ENCODE measurements at regions not wholly inside any gene's neighbourhood (a gene's known extent, or its start where the extent isn't known, plus 50 kb on each side); places are given as distances from the start of the nearest gene placed in this dataset.

GRCh38 chr2:129658430-129658829, 321.0 kb upstream of the RAB6C start:
- H3K27me3 Mint-ChIP-seq (ENCODE audit: low read depth) = peaks cover 6% of the 10 kb centered on the region

GRCh38 chr2:129661935-129662334, 317.5 kb upstream of the RAB6C start:
- H3K4me1 Mint-ChIP-seq = peaks cover 7% of the 10 kb centered on the region
- peaks cover 10% of the 10 kb centered on the region for H3K9me3 Mint-ChIP-seq
- H3K27me3 Mint-ChIP-seq (ENCODE audit: low read depth) = no peaks in the 10 kb centered on the region
- H3K36me3 Mint-ChIP-seq (ENCODE audit: low read depth) = no peaks in the 10 kb centered on the region
- H3K27ac Mint-ChIP-seq = no peak overlapping the region
- TF ChIP-seq CTCF (IDR thresholded peaks at IDR 0.05; ENCODE audit: unreplicated experiment in 3 of 3) = peak; percentile 19 to 45 (median 32)
- no peak overlapping the region for H3K4me3 Mint-ChIP-seq

More at GRCh38 chr2:129658430-129658829, 321.0 kb upstream of the RAB6C start:
- H3K27ac Mint-ChIP-seq = no peak overlapping the region
- no peak overlapping the region for H3K4me3 Mint-ChIP-seq
- no peak for TF ChIP-seq CTCF (IDR thresholded peaks at IDR 0.05; ENCODE audit: unreplicated experiment in 3 of 3)
- peaks cover 8% of the 10 kb centered on the region for H3K9me3 Mint-ChIP-seq
- H3K4me1 Mint-ChIP-seq = peaks cover 21% of the 10 kb centered on the region
- no peaks in the 10 kb centered on the region for H3K36me3 Mint-ChIP-seq (ENCODE audit: low read depth)

- Mint-ChIP-seq H3K9me3 (peaks cover 3% of the 10 kb centered on the region), H3K27me3 (ENCODE audit: low read depth) (peaks cover 5% of the 10 kb centered on the region), H3K27ac (no peak overlapping the region), H3K4me3 (no peak overlapping the region), H3K36me3 (ENCODE audit: low read depth) (no peaks in the 10 kb centered on the region), H3K4me1 (peaks cover 2% of the 10 kb centered on the region)
- no peak for TF ChIP-seq CTCF (IDR thresholded peaks at IDR 0.05; ENCODE audit: unreplicated experiment in 3 of 3)
Measured at GRCh38 chr2:129667577-129667976, 311.9 kb upstream of the RAB6C start.

GRCh38 chr2:129672521-129672920, 306.9 kb upstream of the RAB6C start:
- Mint-ChIP-seq H3K4me3 (no peak overlapping the region), H3K27ac (no peak overlapping the region), H3K9me3 (no peaks in the 10 kb centered on the region), H3K36me3 (ENCODE audit: low read depth) (no peaks in the 10 kb centered on the region), H3K27me3 (ENCODE audit: low read depth) (peaks cover 9% of the 10 kb centered on the region), H3K4me1 (peaks cover 23% of the 10 kb centered on the region)
- TF ChIP-seq CTCF (IDR thresholded peaks at IDR 0.05; ENCODE audit: unreplicated experiment in 3 of 3) = no peak

- H3K36me3 Mint-ChIP-seq (ENCODE audit: low read depth) = no peaks in the 10 kb centered on the region
- H3K4me3 Mint-ChIP-seq = no peak overlapping the region
- H3K4me1 Mint-ChIP-seq = peaks cover 23% of the 10 kb centered on the region
- no peak overlapping the region for H3K27ac Mint-ChIP-seq
- no peaks in the 10 kb centered on the region for H3K9me3 Mint-ChIP-seq
- peaks cover 9% of the 10 kb centered on the region for H3K27me3 Mint-ChIP-seq (ENCODE audit: low read depth)
- no peak for TF ChIP-seq CTCF (IDR thresholded peaks at IDR 0.05; ENCODE audit: unreplicated experiment in 3 of 3)
Measured at GRCh38 chr2:129673234-129673633, 306.2 kb upstream of the RAB6C start.

GRCh38 chr2:129673847-129674711, 305.4 kb upstream of the RAB6C start:
- H3K36me3 Mint-ChIP-seq (ENCODE audit: low read depth) = no peaks in the 10 kb centered on the region
- H3K27ac Mint-ChIP-seq = peak overlapping the region in 1 of 3 experiments; percentile 10
- H3K4me3 Mint-ChIP-seq = peak overlapping the region in 1 of 3 experiments; percentile 21
- peaks cover 9% of the 10 kb centered on the region for H3K27me3 Mint-ChIP-seq (ENCODE audit: low read depth)
- H3K4me1 Mint-ChIP-seq = peaks cover 23% of the 10 kb centered on the region
- no peaks in the 10 kb centered on the region for H3K9me3 Mint-ChIP-seq
- no peak for TF ChIP-seq CTCF (IDR thresholded peaks at IDR 0.05; ENCODE audit: unreplicated experiment in 3 of 3)

Measured in nephron (organoid).